ENCODE measurements at regions not wholly inside any gene's neighbourhood (a gene's known extent, or its start where the extent isn't known, plus 50 kb on each side); places are given as distances from the start of the nearest gene placed in this dataset.

- Histone ChIP-seq H3F3A (replicated peaks; ENCODE audit: insufficient read depth) (no peaks in the 10 kb centered on the region), H3K9ac (no peak overlapping the region), H3K27me3 (ENCODE audit: insufficient read depth) (no peaks in the 10 kb centered on the region), H2AFZ (ENCODE audit: low read depth) (no peak overlapping the region), H3K4me3 (ENCODE audit: low read depth in 2 of 2, low read length in 1 of 2) (no peak overlapping the region), H3K4me2 (no peak overlapping the region), H3K4me1 (ENCODE audit: control insufficient read depth in 1 of 2, insufficient read depth in 2 of 2, low read depth in 1 of 2, low read length in 1 of 2) (peaks cover 0 to 2% of the 10 kb centered on the region in 2 experiments; a peak in 1 of 4 replicates), H3K79me2 (ENCODE audit: insufficient read depth) (no peaks in the 10 kb centered on the region), H3K9me2 (no peaks in the 10 kb centered on the region), H3K27ac (ENCODE audit: low read depth in 2 of 2, low read length in 1 of 2) (no peak overlapping the region), H4K20me1 (ENCODE audit: insufficient read depth) (no peaks in the 10 kb centered on the region), H3K36me3 (replicated peaks in 1 of 2; ENCODE audit: control insufficient read depth in 1 of 2, insufficient read depth in 2 of 2, low read length in 1 of 2) (no peaks in the 10 kb centered on the region), H3K9me3 (no peaks in the 10 kb centered on the region)
- POLR2A ChIA-PET = interaction anchor here (0.6 kb wide), 1 partner anchor 615 kb away, joined by 3 read pairs; no protein-coding TSS in a partner anchor
- DNase-seq = no peak
- CTCF ChIA-PET = no interaction called here
- TF ChIP-seq RXRA (IDR thresholded peaks at IDR 0.05; ENCODE audit: borderline replicate concordance, low read depth) (no peak), MAX (IDR thresholded peaks at IDR 0.05; ENCODE audit: low read depth) (no peak), RAD21 (IDR thresholded peaks at IDR 0.05; ENCODE audit: low read length) (no peak)
- WGBS (ENCODE audit: low lambda C conversion rate) = 30% methylated on average over 8 of the region's 8 CpGs
These were observed 660.5 kb upstream of the HS6ST1 start for GRCh38 chr2:128979182-128979581.

- Histone ChIP-seq H3K27me3 (ENCODE audit: insufficient read depth) (no peaks in the 10 kb centered on the region), H3K36me3 (replicated peaks in 1 of 2; ENCODE audit: control insufficient read depth in 1 of 2, insufficient read depth in 2 of 2, low read length in 1 of 2) (no peaks in the 10 kb centered on the region), H2AFZ (ENCODE audit: low read depth) (no peak overlapping the region), H3K27ac (ENCODE audit: low read depth in 2 of 2, low read length in 1 of 2) (no peak overlapping the region), H3K9me3 (no peaks in the 10 kb centered on the region), H3K4me1 (ENCODE audit: control insufficient read depth in 1 of 2, insufficient read depth in 2 of 2, low read depth in 1 of 2, low read length in 1 of 2) (peaks cover 0 to 2% of the 10 kb centered on the region in 2 experiments; a peak in 1 of 4 replicates), H3K9me2 (no peaks in the 10 kb centered on the region), H3K4me2 (no peak overlapping the region), H4K20me1 (ENCODE audit: insufficient read depth) (no peaks in the 10 kb centered on the region), H3K9ac (no peak overlapping the region), H3F3A (replicated peaks; ENCODE audit: insufficient read depth) (no peaks in the 10 kb centered on the region), H3K79me2 (ENCODE audit: insufficient read depth) (no peaks in the 10 kb centered on the region), H3K4me3 (ENCODE audit: low read depth in 2 of 2, low read length in 1 of 2) (no peak overlapping the region)
- TF ChIP-seq MEF2A (IDR thresholded peaks at IDR 0.05; ENCODE audit: borderline replicate concordance, low read depth) (no peak), REST (IDR thresholded peaks at IDR 0.05; ENCODE audit: low read depth, low read length) (no peak), ELF1 (IDR thresholded peaks at IDR 0.05) (no peak), MAX (IDR thresholded peaks at IDR 0.05; ENCODE audit: low read depth) (no peak), RFX5 (IDR thresholded peaks at IDR 0.05; ENCODE audit: low read length) (no peak), USF1 (IDR thresholded peaks at IDR 0.05; ENCODE audit: borderline replicate concordance, low read depth) (no peak)
- 32% methylated on average over 8 of the region's 8 CpGs for WGBS (ENCODE audit: low lambda C conversion rate)
- no peak for DNase-seq
- POLR2A ChIA-PET = no interaction called here
- CTCF ChIA-PET = no interaction called here
These were observed 661.8 kb upstream of the HS6ST1 start for GRCh38 chr2:128980475-128980874.

Measured in SK-N-SH (cell line).